Astrocyte of the spinal cord (primary cell): ENCODE measurements at regions not wholly inside any gene's neighbourhood (a gene's known extent, or its start where the extent isn't known, plus 50 kb on each side); places are given as distances from the start of the nearest gene placed in this dataset.

Experiments used
- DNase-seq: peaks from one replicate; pipeline ENCODE4 v3.0.0; 2011; ENCODE audit warnings: low read depth, low spot score
- H3K4me3 ChIP-seq: 2 replicates; pipeline ENCODE4 v1.5.1; 2011; ENCODE audit warnings: low read depth, mild to moderate bottlenecking, low read length, moderate library complexity
- CTCF ChIP-seq: IDR thresholded peaks from 2 replicates; pipeline ENCODE4 v1.5.1; 2012; ENCODE audit warnings: low read depth, mild to moderate bottlenecking, low read length, inconsistent platforms
- in situ Hi-C: cut with HindIII; loops from 2 replicates; pipeline ENCODE4 v1.10.0; 2017; ENCODE audit warnings: low sequenced_read_pairs

DNA sequence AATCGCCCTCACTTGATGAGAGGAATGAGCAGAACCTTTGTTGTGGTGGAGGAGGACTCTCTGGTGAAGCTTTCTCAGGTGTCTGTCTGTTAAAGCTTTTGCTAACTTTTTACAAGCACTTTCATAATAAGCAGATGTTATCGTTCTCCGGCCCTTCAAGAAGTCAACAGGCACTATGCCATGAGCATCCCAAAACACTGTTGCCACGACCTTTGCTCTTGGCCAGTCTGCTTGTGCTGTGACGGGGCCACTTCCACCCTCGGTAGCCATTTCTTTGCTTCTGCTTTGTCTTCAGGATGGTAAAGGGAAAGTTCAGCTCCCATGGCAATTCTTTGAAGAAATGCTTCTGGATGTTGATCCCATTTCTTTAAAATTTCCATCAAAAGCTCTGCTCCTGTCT lies 93.5 kb upstream of the ANKRD10 start:
- no peak for DNase-seq
- in situ Hi-C loops: no loop called here
- no peak for TF ChIP-seq CTCF
- no peak overlapping the region for H3K4me3 ChIP-seq

DNA sequence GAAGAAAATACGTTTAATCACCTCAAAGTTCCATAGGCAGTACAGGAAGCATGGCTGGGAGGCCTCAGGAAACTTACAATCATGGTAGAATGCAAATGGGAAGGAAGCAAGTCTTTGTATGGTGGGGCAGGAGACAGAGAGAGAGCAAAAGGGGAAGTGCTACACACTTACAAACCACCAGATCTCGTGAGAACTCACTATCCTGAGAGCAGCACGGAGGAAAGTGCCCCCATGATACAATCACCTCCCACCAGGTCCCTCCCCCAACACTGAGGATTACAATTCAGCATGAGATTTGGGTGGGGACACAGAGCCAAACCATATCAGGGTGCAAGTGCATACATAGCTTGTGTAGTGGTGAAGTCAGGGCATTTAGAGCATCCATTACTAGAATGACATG lies 92.3 kb upstream of the ANKRD10 start:
- DNase-seq: no peak
- in situ Hi-C loops: no loop called here

DNA sequence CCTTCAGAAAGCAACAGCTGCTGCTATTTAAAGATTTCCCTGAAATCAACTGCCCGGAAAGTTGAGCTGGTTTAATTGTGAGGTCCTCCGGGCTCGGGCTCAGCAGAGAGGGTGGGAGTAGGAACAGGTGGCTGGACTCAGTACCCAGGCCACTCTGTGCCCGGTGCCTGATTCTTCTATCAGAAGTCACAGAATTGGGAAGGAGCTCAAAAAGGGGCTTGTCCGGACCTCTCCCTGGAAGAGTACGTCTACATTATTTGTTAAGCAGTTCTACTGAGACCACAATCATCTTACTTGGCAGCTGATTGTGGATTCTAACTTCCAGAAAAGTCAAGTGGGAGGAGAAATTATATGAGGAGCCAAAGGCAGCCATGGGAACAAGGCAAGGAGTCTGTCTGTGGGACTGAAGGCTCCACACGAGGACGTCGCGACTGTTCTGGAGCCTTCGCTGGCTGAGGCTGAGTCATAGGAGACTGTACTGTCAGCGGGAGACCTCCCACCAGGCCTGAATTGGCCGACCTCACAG lies 91.7 kb upstream of the ANKRD10 start:
- H3K4me3 ChIP-seq: no peak overlapping the region
- in situ Hi-C loops: no loop called here
- peak; percentile 96 for DNase-seq

More for the DNA sequence above, 92.3 kb upstream of the ANKRD10 start:
- TF ChIP-seq CTCF: no peak
- H3K4me3 ChIP-seq: no peak overlapping the region

DNA sequence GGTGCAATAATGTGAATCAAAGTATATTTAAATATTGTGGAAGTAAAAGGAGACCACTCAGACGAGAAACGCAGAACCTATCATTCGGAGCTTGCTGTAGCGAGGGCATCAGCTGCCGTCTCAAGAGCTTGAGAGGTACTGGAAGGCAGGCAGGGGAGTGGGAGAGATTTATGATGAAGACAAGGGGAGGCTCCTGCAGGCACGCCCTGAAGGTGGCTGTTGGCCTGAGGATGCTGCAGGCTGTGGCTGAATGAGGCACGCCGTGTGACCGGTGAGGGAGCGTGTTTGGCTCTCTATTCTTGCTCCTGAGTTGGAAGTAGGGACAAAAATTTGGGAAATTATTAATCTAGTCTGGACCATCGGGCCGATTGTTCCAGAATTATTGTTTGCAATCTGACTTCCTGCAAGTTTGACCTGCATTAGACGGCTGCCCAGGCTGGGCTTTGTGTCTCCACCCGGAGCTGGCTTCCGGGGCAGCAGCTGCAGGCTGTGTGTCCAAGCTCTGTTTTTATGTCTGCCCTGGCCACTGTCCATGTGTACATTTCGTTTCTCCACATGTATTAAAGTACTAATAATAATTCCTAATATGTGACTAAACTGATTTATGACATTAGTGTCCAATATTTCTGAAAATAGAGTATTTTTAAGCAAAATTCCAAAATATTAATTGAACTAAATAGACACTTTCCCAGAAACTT lies 91.1 kb upstream of the ANKRD10 start:
- no peak for TF ChIP-seq CTCF
- no peak overlapping the region for H3K4me3 ChIP-seq
- in situ Hi-C loops: no loop called here
- DNase-seq: peak; percentile 65

More for the DNA sequence above, 91.7 kb upstream of the ANKRD10 start:
- TF ChIP-seq CTCF: no peak

- peak; percentile 73 for DNase-seq
- in situ Hi-C loops: no loop called here
- TF ChIP-seq CTCF: no peak
- H3K4me3 ChIP-seq: no peak overlapping the region
Measured at GRCh38 chr13:111005364-111005763, 90.5 kb upstream of the ANKRD10 start.

GRCh38 chr13:111004444-111004843 lies 89.6 kb upstream of the ANKRD10 start:
- DNase-seq: no peak
- in situ Hi-C loops: no loop called here
- no peak overlapping the region for H3K4me3 ChIP-seq
- TF ChIP-seq CTCF: no peak
